NCI-H69 (cell line): ENCODE measurements at regions not wholly inside any gene's neighbourhood (a gene's known extent, or its start where the extent isn't known, plus 50 kb on each side); places are given as distances from the start of the nearest gene placed in this dataset.
A peak's percentile ranks its signal among the peaks of the same experiment; 100 is the strongest.
"Not testable (repeated sequence)": the region's sequence is repeated elsewhere in the genome, so short reads cannot be mapped to it uniquely, and the experiment has no call there.

ENCODE experiments used
- DNase-seq: peaks from one replicate; lab custom pipeline; 2025; lab: John Stamatoyannopoulos, UW

DNA sequence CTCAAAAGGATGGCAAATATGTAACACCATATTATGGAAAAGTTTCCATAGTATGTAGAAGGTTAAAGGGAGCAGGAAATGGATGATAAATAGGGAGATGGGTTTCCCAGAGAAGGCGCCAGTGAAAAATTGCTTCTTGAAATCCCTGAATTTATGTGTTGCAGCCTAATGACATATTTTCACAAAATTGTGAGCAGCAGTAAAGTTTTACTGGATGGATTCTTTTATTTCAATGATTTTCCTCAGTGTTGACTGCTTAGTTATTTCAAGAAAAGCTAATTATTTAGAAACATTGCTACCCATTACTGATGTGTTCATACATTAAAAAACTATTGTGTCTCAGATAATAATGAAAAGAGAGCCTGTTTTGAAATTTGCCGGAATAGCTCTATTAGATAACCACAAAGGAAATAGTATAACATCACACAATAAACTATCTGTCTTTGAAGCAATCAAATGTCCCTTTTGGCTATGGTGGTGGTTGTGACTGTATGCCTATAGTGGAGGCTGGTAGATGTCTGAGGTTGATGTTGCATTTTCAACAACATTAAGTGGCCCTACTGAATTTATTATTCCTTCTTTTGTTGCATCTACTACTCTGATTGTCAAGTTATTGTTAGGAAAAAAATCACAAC lies 169.9 kb upstream of the HAND2 start:
- no peak for DNase-seq

DNA sequence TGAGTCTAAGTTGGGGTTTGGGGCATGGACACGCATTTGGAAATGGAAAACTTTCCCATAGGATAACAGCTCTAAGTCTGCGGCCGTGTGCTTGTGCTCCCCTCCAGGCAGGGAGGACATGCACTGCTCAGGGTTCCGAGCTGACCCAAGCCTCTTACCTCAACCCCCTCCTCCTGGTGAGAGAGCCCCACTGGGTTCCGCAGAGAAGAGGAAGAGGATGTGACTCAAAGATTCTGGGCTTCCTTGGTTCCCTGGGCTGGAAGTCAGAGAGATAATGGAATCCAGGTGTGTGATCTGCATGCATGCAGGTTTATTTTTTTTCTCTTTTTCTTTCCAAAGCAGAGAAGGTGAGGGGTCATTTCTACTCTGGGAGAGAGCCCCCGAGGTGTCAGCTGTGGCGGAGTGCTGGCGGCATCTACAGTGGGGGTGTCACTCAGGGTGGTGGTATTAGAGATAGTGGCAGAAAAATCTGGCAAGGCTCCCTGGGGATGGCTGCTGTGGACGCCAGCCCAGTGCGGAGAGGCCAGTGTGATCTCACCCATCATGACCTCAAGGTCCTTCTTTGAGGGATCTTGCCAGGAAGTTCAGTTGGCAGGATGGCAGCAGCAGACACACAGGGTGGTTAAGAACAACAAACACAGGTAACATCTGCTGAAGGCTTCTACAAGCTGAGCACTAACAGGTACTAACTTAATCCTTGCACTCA lies 168.7 kb upstream of the HAND2 start:
- DNase-seq, result no peak

DNA sequence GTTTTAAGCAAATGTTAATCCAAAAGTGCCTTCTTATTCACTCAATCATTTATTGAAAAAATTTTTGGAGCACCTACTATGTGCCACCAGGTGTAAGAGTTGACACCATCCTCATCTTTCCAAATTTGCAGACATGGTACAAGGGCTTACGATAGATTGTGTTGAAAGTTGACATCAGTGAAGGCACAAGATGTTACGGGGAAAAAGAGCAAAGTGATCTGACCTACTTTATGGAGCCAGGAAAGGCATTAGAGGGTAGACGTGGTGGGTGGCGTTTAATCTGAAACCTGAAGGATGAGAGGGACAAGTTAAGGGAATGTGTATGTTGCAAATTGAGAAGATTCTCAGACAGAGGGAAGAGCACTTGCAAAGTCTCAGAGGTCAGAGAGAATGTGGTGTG lies 167.8 kb upstream of the HAND2 start:
- no peak for DNase-seq

DNA sequence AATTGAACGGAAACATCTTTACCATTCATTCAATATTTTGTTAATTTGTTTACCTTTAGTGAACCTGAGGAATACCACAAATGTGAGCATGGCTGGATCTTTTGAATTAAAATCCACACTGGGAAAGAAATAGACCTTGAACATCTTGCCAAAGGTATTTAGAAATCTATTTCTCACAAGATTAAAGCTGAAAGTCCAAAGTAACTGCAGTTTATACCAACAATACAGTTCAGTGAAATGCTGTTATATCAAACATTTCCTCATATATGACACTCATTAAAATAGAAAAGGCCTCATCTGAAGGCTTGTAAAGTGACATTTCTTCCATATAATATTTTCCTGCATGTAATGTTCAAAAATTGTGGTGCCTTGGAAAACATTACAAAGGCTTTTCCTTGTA lies 166.5 kb upstream of the HAND2 start:
- no peak for DNase-seq

DNA sequence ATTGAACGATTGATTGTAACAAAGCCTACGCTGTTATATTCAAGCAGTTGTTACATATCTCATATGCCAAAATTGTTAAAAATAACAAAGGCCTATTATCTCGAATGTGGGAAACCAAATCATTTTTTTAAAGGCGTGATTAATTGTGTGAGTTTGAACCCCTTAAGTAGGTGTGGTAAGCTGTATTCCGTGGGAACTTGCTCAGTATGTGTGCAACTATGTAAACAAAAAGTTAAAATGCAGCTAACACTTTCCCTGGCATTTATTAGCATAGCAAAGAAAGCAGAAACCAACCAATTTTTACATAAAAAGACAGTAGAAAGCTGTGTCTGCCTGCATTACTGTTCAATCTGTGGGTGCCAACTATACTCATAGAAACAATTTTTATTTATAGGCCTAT lies 166.0 kb upstream of the HAND2 start:
- no peak for DNase-seq

DNA sequence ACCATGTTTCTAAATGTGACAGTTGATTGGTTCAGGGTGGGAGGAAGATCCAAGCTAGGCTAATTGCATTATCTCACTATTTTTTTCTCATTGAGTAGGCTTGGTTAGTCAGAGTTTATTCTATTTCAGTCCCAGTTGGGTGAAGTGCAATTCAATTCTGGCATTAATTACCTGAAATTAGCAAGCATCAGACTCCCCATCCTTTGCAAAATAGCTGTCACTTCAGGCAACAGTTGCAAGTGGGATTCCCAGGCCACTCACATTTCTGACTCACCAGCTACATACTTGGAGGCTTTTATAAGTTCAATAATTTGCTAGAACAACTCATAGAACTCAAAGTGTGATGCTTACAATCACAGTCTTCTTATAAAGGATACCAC lies 155.8 kb upstream of the HAND2 start:
- DNase-seq, result no peak

DNA sequence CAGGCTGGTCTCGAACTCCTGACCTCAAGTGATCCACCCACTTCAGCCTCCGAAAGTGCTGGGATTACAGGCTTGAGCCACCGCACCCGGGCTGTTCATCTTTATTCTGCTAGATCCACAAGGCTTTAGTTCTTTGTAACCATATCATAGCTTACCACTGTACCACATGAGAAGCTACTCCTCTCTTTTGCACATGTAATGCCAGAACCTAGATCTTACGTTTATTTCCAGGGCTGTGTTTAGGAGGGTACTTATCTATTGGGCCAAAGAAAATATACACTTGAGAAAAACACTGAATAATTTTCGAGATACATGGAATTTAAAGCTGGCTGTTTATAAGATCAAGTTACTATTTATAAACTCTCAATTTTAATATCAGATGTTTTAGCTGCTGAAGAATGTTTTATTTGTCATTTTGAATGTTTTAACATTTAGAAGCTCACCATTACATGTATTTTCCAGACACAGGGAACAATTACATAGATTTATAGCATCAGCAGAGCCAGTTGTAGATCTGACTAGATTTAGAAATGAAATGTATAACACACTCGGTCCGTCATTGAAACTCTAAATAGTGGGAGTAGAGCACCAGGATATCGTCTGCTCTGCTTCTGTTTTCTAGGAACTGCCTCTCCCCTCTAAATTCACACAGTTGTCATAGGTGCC lies 155.3 kb upstream of the HAND2 start:
- no peak for DNase-seq

DNA sequence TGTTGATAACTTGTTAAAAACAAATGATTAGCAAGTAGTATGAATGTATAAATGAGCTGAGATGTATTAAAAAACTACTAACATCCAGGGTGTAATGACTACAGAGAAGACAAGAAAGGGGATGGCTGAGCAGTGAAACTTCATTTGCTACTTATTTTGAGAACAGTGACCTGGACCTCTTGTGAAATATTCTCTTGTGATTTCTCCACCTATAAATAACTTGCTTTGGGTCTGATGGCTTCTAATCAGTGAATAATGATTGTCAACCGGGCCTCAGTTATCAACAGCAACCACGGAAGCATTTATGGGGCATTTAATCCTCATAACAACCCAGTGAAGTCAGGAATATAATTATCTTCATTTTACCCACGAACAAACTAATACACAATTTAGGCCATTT lies 154.2 kb upstream of the HAND2 start:
- DNase-seq, result no peak

DNA sequence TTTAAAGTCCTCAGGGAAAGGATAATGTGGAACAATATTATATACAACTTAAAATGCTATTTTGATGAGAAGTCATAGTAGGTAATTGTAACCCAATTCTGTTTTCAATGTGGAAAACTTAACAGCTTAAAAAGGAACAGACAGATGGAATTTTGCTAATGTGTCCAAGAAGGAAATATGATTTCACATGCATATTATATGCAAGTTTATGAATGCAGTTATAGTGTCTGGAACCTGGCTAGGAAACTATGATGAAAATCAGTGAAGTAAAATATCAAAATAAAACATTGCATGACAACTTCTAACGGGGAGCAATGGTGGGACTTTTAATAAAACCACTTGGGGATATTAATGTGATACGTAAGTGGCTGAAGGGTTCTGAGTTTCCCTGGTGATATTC lies 152.6 kb upstream of the HAND2 start:
- DNase-seq, result no peak

DNA sequence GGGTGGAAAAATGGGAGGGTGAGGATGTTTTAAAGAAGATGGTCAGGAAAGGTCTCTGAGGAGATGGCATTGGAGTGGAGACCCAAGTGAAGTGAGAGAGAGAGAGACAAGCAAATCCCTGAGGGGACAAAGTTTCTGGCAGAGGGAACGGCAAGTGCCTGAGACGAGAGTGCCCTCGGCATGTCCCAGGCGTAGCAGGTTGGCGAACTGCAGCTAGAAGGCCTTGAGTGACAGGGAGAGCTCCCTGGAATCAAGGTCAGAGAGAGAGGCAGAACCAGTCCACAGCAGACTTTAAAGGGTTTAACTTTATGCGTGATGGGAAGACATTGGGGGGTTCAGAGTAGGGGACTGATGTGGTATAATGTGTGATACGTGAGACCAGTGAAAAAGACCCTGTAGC lies 150.2 kb upstream of the HAND2 start:
- DNase-seq, result no peak

DNA sequence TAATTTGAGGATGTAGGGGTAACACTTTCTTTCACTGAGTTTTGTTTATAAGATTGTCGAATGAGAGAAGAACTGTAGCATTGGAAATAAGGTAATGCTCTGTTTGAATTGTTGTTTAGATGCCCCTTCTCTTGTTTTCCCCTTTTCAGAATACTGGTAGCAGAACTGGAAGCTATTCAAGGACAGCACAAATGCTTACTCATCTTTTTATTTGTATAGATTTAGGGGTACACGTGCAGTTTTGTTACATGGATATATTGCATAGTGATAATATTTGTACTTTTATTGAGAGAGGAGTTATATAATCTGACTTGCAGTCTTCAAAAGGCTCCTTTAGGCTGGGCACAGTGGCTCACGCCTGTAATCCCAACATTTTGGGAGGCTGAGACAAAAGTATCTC lies 145.4 kb upstream of the HAND2 start:
- no peak for DNase-seq

DNA sequence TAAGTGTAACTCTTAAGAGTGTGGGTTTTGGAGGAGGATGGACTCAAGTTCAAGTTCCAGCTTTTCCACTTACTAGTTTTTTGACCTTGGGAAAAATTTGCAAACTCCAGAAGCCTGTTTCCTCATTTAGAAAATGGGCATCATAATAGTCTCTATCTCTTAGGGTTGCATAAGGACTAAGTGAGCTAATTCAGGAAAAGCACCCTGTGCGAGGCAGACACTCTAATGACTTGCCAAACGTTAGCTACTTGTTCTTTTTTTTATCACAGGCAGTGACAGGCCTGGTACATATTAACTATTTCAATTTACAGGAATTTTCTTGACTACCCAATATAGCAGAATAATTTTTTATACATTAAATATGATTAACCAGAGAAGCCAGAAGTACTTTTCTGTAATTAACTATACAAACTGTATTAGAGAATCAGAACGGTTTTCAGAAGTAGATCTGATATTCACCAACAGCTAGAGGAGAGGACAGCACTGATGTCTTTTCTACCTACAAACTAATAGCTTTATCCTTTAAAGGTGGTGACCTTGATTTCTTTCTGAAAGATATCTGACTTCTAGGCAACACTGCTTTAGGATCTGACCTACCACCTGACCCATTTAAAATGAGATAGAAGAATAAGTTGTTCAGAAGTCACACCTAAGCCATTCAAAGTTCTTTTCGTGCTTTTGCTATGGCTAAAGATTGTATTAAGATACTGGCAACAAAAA lies 139.6 kb upstream of the HAND2 start:
- no peak for DNase-seq

DNA sequence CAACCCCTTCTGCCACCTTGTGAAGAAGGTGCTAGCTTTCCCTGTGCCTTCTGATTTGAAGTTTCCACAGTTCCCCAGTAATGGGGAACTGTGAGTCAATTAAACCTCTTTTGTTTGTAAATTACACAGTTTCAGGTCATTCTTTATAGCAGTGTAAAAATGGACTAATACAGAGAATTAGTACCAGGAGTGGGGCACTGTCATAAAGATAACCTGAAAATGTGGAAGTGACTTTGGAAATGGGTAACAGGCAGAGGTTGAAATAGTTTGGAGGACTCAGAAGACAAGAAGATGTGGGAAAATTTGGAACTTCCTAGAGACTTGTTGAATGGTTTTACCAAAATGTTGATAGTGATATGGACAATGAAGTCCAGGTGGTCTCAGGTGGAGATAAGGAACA lies 131.0 kb upstream of the HAND2 start:
- DNase-seq, result no peak

DNA sequence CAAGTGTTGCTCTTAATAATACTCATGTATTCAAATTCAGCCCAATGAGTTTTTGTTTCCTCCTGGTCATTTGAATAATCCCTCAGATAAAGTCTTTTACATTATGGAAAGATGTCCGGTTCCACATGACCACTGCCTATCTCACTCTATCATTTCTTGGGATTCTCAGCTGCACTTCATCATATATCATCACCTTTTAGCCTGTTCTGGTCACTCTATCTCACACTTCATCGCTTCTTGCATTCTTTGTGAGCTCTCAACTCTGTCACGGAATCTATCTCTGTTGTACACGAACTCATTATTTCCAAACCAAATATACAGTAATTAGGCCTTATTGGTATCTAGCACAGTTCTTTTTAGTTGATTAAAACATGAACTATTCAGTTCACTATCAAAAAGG lies 126.9 kb upstream of the HAND2 start:
- no peak for DNase-seq

DNA sequence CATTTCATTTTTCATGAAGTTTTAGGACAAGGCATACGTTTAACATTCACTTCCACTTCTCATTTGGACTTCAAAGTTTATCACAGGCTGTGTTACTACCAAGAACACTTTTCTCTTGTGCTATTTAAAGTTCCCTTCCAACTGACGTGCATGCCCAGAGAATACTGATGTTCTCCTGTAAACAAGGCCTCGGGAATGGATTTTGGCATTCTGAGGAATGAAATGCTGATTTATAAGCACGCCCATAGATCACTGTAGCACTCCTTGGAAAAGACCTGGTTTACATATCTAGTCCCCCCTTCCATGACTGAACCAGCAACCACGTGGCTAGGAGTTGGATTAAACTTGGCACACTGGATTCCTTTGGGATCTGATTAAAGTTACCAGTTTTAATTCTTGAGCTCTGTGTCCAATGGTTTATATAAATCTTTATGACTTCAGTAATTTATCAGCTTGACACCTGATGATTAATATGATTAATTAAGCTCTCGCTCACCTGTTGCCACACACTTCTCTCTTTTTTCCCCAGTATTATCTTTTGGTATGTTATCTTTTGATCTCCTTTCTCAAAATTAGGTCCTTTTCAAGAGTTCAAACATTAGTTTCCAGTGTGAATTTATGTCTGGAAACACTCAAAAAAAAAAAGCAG lies 122.4 kb upstream of the HAND2 start:
- DNase-seq, result peak; percentile 85

DNA sequence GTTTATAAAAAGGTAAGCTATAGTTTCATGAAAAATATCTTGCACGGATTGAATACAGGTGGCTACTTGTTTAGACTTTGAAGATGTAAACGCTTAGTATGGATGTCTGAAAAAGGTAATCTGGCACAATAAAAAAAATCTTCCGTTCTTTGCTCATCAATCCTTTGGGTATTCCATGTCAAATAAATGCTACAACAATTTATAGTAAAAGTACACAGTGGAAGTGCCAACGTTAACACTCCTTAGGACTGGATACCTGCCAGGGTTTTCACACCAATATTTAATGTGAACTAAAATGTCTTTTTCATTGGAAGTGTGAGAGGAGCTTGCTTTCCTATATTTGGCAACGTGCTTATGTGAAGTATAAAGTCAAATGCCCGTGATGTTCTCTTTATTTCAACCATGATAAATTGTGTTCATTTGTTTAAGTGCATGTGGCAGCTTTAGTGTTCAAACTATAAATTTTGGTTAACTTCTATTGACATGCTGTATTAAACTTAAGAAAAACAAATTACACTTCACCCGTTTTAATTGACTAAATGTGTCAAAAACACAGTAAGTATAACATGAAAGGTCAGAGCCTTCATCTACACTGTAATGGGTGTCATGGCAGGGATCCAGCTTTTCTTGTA lies 121.7 kb upstream of the HAND2 start:
- peak; percentile 88 for DNase-seq

DNA sequence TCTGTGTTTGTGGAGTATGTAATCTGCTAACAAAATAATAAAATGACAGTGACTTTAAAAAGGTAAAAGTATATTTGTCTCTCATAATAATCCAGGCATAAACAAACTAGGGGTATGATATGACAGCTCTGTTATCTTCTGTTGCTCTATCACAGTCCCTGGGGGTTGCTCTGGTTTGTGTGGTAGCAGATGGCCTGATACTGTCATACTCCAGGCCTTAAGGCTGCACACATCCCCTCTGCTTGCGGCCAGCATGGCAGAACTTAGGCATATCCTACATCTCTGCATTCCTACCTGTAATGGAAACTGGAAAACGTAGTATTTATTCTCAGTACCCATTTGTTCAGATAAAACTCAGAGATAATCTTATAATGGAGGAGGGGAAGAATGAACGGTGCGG lies 117.9 kb upstream of the HAND2 start:
- DNase-seq, result peak; percentile 29

DNA sequence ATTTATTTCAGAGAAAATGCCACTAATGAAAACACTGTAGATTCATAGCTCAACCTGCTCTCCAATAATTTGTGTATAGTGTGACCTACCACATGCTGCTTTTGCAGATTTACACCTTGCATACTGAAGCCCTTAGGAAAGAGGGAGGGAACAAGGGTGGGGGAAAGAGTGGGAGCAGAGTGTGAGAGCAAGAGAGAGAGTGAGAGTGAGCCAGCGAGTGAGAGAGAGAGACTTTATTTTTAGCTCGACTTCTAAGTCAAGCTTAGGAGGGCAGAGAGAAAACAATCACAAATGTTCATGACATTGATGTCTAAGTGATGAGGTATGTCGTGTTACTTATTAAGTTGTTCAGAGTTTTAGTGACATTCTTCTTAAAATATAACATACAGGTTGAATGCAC lies 112.5 kb upstream of the HAND2 start:
- peak; percentile 12 for DNase-seq

DNA sequence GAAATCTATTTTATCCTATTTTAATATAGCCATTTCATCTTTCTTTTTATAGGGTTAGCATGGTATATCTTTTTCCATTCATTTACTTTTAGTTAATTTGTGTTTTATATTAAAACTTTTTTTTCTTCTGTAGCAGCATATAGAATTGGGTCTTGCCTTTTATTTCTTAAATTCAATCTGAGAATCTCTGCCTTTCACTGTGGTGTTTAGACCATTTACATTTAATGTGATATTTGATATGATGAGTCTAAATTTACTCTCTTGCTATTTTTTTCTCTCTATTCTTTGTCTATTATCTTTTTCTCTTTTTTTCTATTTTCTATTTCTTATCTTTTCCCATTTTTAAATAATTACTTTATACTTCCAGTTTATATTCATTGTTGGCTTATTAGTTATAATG lies 105.4 kb upstream of the HAND2 start:
- DNase-seq, result no peak

DNA sequence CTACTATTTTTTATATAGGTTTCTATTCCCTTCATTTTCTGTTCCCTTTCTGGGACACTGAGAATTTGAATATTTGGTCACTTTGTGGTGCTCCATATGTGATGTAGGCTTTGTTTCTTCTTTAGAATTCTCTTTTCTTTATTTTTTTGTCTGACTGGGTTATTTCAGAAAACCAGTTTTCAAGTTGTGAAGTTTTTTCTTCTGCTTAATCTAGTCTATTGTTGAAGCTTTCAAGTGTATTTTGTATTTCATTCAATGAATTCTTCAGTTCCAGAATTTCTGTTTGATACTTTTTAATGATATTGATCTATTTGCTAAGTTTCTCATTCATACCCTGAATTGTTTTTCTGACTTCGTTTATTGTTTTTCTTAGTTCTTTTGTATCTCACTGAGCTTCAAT lies 96.2 kb upstream of the HAND2 start:
- no peak for DNase-seq

DNA sequence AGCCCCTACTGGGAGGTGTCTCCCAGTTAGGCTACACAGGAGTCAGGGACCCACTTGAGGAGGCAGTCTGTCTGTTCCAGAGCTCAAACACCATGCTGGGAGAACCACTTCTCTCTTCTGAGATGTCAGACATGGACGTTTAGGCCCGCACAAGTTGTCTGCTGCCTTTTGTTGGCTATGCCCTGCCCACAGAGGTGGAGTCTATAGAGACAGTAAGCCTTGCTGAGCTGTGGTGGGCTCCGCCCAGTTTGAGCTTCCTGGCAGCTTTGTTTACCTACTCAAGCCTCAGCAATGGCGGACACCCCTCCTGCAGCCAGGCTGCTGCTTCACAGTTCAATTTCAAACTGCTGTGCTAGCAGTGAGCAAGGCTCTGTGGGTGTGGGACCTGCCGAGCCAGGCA lies 88.6 kb upstream of the HAND2 start:
- not testable (repeated sequence) for DNase-seq

DNA sequence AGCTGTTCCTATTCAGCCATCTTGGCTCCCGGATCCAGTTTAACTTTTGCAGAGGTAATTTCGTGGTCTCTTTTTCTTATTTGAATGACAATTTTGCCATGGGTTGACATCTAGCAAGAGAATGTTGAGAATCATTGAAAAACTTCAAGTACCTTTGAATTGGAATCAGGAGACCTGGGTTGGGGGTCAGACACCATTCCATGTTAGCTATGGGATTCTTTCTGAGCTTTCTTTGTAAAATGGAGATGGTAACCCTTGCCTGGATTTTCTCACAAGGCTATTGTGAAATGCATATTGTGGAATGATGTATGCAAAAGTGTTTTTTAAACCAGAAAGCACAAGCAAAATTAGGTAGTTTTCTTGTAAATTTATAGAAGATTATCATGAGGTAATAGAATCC lies 79.1 kb upstream of the HAND2 start:
- DNase-seq, result no peak
